ENCODE measurements at regions not wholly inside any gene's neighbourhood (a gene's known extent, or its start where the extent isn't known, plus 50 kb on each side); places are given as distances from the start of the nearest gene placed in this dataset.

- Histone ChIP-seq H3K27ac (ENCODE audit: low read length) (no peak overlapping the region), H4K20me1 (ENCODE audit: insufficient read depth, low read length) (no peaks in the 10 kb centered on the region), H3K4me1 (ENCODE audit: low read length) (peaks cover 21% of the 10 kb centered on the region), H3K9me2 (replicated peaks; ENCODE audit: insufficient read depth, low read length) (no peaks in the 10 kb centered on the region), H3K27me3 (replicated peaks; ENCODE audit: insufficient read depth, low read length) (no peaks in the 10 kb centered on the region), H3K4me3 (ENCODE audit: low read length) (no peak overlapping the region), H3K36me3 (replicated peaks; ENCODE audit: insufficient read depth, low read length) (no peaks in the 10 kb centered on the region), H3K9me3 (replicated peaks; ENCODE audit: insufficient read depth, low read length) (no peaks in the 10 kb centered on the region), H3K4me2 (ENCODE audit: low read depth, low read length) (no peak overlapping the region), H3K9ac (ENCODE audit: low read length) (no peak overlapping the region), H3F3A (ENCODE audit: insufficient read depth, low read length) (peaks cover 8% of the 10 kb centered on the region; the same call in 1 of the 2 replicates), H2AFZ (ENCODE audit: low read length) (no peak overlapping the region), H3K79me2 (ENCODE audit: low read length) (no peaks in the 10 kb centered on the region)
- no peak for DNase-seq
- TF ChIP-seq EZH2 (optimal IDR thresholded peaks at IDR 0.05; ENCODE audit: low read depth, low read length) (no peak), CTCF (IDR thresholded peaks at IDR 0.05; ENCODE audit: low read length) (no peak), EZH2phosphoT487 (IDR thresholded peaks at IDR 0.05; ENCODE audit: low read length) (no peak)
Measured at GRCh38 chr5:159824188-159825161, 91.8 kb upstream of the ADRA1B start.

DNA sequence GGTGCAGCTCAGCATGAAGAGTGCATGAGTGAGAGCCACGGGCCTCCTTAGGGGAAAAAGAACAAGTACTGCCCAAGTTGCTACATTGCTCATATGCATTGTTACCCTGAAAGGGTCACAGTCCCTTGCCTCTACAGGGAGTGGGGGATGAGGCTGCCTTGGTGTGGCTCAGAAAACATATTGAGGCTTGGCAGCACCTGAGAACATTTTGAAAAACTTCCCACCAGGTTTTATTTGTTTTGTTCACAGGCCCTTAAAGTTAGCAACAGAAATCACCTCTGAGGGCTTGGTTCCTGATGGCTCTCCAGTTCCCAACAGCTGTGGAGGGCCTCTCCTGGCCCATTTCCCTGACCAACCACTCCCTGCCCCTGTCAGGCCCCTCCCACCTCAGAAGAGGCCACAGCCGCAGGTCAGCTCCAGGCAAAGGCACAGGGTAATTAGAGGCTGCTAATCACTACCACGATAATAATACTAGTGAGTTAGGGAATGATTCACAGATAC, 90.7 kb upstream of the ADRA1B start:
- Histone ChIP-seq H3K79me2 (ENCODE audit: low read length) (no peaks in the 10 kb centered on the region), H3F3A (ENCODE audit: insufficient read depth, low read length) (peaks cover 8% of the 10 kb centered on the region; the same call in 1 of the 2 replicates), H3K9me2 (replicated peaks; ENCODE audit: insufficient read depth, low read length) (no peaks in the 10 kb centered on the region), H3K27ac (ENCODE audit: low read length) (peak overlapping the region; percentile 83; the same call in 1 of the 2 replicates), H4K20me1 (ENCODE audit: insufficient read depth, low read length) (no peaks in the 10 kb centered on the region), H3K9ac (ENCODE audit: low read length) (peak overlapping the region; percentile 59; the same call in 1 of the 2 replicates), H3K27me3 (replicated peaks; ENCODE audit: insufficient read depth, low read length) (no peaks in the 10 kb centered on the region), H3K36me3 (replicated peaks; ENCODE audit: insufficient read depth, low read length) (no peaks in the 10 kb centered on the region), H3K4me2 (ENCODE audit: low read depth, low read length) (peak overlapping the region; percentile 76), H3K4me3 (ENCODE audit: low read length) (no peak overlapping the region), H2AFZ (ENCODE audit: low read length) (peak overlapping the region; percentile 72), H3K9me3 (replicated peaks; ENCODE audit: insufficient read depth, low read length) (no peaks in the 10 kb centered on the region), H3K4me1 (ENCODE audit: low read length) (peaks cover 21% of the 10 kb centered on the region)
- DNase-seq = no peak
- TF ChIP-seq EZH2 (optimal IDR thresholded peaks at IDR 0.05; ENCODE audit: low read depth, low read length) (no peak), CTCF (IDR thresholded peaks at IDR 0.05; ENCODE audit: low read length) (no peak), EZH2phosphoT487 (IDR thresholded peaks at IDR 0.05; ENCODE audit: low read length) (no peak)

DNA sequence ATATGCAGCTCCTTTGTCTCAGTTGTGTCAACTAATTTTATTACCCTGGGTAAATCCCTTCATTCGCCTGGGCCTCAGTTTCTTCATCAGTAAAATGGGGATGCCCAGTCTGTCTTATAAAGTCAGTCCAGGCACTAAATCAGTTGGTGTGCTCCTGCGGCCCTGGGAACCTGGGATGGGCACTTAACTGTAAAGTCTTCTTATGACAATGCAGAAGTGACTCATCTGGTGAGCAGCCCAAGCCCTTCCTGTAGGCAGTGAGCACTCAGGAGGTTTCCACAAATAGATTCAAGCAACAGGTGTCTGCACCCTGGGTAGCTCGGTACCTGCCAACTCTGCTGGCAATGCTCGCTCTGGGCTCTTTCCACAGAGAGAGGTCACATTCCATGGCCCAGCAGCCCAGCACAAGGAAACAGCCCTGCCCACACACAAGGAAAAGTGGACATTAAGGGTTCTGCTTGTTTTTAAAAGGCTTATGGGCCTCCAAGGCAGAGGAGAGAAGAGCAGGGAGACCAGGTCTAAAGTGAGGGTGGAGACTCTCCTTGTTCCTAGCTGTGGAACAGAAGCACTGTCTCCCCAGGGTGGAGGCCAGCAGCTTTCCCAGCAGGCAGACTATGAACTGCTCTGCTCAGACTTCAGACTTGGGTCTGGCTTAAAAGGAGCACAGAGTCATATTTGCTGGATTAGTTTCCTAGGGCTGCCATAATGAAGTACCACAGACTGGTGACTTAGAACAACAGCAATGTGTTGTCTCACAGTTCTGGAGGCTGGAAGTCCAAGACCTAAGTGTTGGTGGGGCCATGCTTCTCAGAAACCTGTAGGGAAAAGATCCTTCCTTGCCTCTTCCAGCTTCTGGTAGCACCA, 89.7 kb upstream of the ADRA1B start:
- H3K79me2 ChIP-seq (ENCODE audit: low read length) = no peaks in the 10 kb centered on the region
- peaks cover 8% of the 10 kb centered on the region; the same call in 1 of the 2 replicates for H3F3A ChIP-seq (ENCODE audit: insufficient read depth, low read length)
- no peak for TF ChIP-seq EZH2phosphoT487 (IDR thresholded peaks at IDR 0.05; ENCODE audit: low read length)
- TF ChIP-seq CTCF (IDR thresholded peaks at IDR 0.05; ENCODE audit: low read length) = no peak
- TF ChIP-seq EZH2 (optimal IDR thresholded peaks at IDR 0.05; ENCODE audit: low read depth, low read length) = no peak
- no peaks in the 10 kb centered on the region for H3K9me2 ChIP-seq (replicated peaks; ENCODE audit: insufficient read depth, low read length)
- H3K27ac ChIP-seq (ENCODE audit: low read length) = peak overlapping the region; percentile 83
- peak overlapping the region; percentile 76 for H3K4me2 ChIP-seq (ENCODE audit: low read depth, low read length)
- peak overlapping the region; percentile 59 for H3K9ac ChIP-seq (ENCODE audit: low read length)
- no peak overlapping the region for H3K4me3 ChIP-seq (ENCODE audit: low read length)
- peak; percentile 92 for DNase-seq
- no peaks in the 10 kb centered on the region for H3K36me3 ChIP-seq (replicated peaks; ENCODE audit: insufficient read depth, low read length)
- no peaks in the 10 kb centered on the region for H3K27me3 ChIP-seq (replicated peaks; ENCODE audit: insufficient read depth, low read length)
- no peaks in the 10 kb centered on the region for H4K20me1 ChIP-seq (ENCODE audit: insufficient read depth, low read length)
- H3K9me3 ChIP-seq (replicated peaks; ENCODE audit: insufficient read depth, low read length) = no peaks in the 10 kb centered on the region
- peaks cover 21% of the 10 kb centered on the region for H3K4me1 ChIP-seq (ENCODE audit: low read length)
- peak overlapping the region; percentile 72 for H2AFZ ChIP-seq (ENCODE audit: low read length)
